Stimulated activated CD4-positive, alpha-beta T cell treated with anti-CD3 and anti-CD28 coated beads, Interleukin-4, amount 100 ng/mL, for 24 hours (primary cell): ENCODE measurements at regions not wholly inside any gene's neighbourhood (a gene's known extent, or its start where the extent isn't known, plus 50 kb on each side); places are given as distances from the start of the nearest gene placed in this dataset.

Experiments used
- DNase-seq: peaks from one replicate; pipeline ENCODE4 v3.0.0-alpha.2; 2020

DNA sequence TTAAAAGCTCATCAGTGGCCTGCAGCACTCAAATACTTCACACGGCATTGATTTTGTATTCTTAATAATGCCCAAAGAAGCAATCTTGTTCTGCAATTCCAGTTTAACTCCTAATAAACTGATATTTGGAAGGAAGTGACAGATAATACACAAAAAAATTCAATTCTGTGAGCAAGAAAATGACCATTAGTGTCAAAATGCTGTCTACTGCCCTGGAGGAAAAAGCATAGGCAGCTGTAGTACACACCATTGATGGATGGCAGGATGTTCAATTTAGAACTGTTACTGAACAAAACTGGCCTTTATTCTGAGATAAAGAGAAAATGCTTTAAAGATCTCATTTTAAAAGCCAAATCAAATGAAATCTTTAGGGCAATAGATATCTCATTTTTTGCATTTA lies 251.3 kb upstream of the FMN2 start:
- no peak for DNase-seq

DNA sequence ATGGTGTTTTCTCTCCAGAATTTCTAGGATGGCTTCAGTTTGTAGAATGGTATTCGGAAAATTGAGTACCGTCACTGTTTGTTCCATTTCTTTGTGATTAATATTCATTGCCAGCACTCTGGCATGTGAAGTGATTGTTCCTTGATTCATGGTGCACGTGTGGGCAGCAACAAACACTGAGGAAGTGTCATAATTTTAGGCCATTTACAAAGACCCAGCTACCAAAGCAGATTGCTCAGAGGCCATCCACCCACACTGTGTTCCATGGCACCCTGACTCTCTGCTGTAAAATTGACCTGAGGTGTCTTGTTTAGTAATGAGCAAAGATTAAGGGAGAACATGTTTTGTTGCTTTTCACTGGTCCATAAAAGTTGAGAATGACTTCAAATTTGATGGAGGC lies 250.9 kb upstream of the FMN2 start:
- DNase-seq, result no peak

DNA sequence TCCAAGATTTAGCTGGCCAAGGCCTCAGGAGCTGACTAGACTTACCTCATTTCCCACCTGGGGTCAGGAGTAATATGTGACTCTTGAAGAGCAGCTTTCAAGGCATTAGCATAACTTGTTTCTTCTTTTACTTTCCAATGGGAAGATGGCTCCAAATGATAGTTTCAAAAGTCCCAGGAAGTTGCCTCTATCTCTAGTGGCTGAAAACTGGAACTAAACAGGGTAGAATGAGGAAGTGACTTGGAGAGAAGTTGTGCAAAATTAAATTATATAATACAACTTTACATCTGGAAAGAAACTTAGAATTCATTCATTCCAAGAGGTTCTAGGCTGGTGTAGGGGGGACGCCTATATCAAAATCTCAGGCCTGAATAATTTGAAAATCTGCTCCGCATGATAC lies 250.1 kb upstream of the FMN2 start:
- no peak for DNase-seq

DNA sequence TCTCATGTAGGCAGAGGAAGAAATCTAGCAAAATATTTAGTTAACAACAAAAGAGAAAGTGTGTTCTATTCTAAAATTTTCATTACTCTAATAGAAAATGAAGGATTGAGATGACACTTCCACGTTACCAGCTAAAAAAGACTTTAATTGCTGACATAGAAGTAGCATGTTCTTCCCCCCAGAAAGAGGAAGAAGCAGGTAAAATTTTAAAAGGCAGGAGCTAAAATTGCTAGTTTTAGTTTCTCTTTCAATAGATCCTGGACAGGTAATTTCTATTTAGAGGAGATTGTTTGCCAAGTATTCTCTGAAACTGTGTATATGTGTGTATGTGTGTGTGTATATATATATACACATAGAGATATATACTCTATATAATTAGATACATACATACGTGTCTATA lies 248.1 kb upstream of the FMN2 start:
- DNase-seq, result no peak

DNA sequence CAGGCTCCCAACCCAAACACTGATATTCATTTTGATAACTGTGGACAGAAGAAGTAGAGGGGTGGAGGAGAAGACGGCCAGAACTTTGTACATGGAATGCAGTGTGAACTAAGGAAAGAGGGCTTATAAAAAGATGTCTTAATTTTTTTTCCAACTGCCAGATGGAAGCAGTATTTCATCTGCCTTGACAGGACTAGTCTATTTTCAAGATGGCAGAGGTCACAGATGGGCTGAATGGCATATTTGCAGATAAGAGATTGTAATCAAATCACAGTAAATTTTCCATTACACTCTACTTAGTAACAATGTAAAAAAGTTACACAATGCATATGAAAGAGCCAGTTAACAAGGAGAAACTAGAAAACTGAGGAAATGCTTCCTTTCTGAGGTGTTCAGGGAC lies 246.8 kb upstream of the FMN2 start:
- no peak for DNase-seq

DNA sequence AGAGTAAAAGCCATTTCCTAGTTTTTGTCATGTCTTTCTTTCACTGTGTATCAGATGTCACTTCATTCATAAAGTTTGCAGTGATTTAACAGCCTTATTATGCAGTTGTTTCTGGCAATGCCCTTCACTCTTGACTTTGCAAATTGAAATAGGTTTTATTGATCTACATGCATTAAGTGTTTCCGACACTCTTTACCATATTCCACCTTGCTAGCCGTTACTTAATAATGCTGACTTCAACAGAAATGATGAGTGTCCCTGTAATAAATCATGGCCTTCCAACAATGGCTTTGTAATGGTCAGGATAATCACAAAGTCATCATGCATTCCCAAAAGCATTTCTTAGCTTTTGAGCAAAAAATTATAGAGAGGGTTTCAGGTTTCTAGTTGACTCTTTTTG lies 236.8 kb upstream of the FMN2 start:
- no peak for DNase-seq

DNA sequence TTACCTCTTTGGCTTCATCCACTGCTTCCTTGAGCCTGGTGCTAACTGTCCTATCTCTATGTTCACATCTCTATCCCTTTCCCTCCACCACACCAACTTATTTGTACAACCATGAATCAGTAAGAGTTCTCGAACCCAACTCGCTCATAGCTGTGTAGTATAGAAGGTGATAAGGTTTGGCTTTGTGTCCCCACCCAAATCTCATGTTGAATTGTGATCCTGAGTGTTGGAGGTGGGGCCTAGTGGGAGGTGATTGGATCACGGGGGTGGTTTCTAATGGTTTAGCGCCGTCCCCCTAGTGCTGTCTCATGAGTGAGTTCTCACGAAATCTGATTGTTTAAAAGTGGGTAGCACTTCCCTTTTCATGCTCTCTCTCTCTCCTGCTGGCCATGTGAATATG lies 235.6 kb upstream of the FMN2 start:
- DNase-seq, result no peak

DNA sequence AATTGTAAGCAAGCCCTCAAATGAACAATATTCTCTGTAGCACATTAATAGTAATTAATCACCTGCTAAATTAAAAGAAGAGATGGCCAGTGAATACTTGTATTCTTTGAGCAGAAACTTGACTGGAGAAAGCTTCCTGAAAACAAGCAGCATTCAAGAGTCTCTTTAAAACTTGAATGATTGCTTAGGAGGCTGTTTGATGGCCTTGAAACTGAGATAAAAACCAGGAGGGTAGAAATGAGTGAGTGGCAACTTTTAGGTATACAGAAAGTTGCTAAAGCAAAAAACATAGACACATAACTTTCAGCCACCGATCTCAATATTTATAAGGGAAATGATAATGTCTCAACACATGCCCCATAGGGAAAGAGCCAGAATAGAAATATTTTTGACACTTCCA lies 234.8 kb upstream of the FMN2 start:
- DNase-seq, result no peak

DNA sequence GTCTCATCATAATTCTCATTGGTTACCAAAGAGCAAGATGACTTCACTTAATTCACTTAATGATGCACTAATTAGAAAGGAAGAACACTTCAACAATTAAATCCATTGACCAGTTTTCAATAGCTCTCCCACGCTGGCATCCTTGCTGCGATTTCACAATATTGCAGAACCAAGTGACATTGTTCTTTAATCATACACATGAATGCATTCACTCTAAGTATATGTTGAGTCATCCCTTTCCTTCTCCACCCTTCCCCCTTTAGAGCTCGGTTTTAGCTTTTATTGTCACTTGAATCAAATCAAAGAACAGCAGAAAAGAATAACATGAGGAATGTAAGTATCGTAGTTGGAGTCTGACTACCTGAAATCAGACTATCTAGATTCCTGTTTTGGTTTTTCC lies 233.6 kb upstream of the FMN2 start:
- no peak for DNase-seq

DNA sequence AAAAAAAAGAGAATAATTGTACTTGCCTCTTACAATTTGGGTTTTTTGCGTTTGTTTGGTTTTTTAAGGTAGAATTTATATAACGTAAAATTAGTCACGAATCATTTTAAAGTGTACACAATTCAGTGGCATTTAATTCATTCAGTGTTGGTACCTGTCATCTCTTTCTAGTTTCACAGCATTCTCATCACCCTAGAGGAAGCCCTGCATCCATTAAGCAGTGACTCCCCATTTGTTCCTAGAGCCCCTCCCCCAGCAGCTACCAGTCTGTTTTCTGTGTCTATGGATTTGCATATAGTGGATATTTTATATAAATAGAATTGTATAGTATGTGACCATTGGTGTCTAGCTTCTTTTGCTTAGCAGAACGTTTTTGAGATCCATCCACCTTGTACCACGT lies 233.2 kb upstream of the FMN2 start:
- no peak for DNase-seq

DNA sequence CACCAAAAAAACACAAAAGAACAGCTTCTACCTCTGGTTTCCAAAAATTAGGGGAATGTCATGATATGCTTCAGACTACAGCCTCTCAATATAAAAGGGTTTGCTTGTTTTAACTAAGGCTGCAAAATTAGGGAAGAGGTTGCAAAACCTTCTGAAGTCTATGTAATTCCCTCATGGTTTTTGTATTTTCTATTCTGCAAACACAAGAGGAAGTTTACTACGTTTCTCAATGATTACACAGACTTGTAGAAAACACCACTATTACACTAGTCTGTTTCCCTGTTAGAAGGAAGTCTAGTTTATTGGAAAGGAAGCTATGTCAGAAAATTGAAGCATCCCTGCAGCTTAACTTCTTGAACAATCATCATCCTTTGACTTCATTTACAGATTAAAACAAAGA lies 229.7 kb upstream of the FMN2 start:
- no peak for DNase-seq

DNA sequence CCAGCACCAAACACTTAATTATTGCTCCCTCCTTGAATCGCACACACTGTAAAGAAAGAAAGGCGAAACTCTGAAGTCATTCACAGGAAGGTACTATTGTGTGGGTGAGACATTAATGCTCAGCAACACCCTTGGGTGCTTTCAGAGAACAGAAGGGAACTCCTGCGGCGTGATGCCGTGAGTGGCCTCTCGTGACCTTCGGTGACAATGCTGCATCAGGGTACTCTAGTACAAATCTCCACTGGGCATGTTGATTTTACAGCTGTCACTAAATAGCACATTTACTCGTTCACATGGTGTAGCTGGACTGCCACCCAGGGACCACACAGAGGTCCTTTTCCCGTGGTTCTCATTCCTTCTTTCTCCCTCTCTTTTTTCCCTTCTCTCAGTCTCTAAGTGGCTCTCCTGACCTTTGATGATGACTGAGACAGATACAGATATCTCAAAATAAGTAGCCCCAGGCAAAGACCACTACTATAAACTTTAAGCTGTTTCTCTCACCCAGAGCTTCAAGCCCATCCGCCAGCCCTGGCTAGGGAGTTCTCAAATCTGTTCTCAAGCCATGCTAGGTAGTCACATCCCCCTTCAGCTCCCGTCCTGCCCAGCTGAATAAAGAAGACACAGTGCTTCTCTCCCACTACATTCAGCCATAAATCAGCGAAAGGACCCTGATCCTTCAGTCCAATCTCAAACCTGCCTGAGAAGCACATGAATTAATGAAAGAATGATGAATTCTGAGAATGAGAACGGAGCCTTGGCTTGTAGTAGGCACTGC lies 223.4 kb upstream of the FMN2 start:
- no peak for DNase-seq

DNA sequence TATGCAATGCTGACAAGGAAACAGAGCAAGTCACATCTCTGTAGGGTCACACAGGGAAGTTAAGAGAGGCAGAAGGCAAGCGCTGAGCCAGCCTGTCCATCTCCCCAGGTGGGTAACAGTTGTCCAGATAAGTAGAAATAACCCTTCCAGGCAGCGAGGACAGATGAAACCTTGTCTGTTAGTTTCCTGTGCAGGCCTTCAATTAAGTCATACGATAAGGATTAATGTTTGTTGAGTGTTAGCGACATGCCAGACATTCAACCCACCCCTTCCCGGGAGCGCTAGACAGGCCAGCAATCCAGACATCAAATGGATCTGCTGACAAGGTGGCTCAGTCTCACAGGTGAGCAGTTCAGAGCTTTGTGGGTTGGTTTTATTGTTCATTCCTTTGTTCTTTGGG lies 221.5 kb upstream of the FMN2 start:
- DNase-seq, result no peak

DNA sequence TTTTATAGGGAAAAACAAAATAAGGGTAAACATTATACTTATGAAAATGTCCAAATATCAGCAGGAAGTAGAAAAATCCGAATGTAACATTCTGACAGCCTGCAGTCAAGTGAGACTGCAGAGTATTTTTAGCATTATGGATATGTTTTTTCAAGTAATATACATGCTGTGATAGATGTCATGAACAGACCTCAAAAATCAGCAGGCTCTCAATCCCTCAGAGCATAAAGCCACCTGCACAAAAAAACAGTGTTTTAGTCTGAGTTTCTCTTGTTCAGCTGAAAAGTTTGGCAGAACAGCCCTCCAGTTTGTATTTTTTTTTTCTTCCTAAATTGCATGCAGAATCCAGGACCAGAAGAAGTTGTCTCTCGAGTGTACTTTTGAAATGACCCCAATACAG lies 219.1 kb upstream of the FMN2 start:
- DNase-seq, result no peak

DNA sequence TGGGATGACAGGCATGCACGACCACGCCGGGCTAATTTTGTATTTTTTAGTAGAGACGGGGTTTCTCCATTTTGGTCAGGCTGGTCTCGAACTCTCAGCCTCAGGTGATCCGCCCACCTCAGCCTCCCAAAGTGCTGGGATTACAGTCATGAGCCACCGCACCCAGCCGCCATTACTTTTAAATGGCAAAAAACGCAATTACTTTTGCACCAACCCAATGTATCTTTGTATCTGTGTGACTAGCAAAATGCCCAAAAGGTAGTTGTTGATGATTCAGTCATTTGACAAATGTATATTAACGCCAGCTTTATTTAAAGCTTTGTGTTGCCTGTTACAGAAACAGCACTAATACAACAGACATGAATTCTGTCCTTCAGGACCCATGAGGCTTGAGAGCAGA lies 216.9 kb upstream of the FMN2 start:
- DNase-seq, result no peak

DNA sequence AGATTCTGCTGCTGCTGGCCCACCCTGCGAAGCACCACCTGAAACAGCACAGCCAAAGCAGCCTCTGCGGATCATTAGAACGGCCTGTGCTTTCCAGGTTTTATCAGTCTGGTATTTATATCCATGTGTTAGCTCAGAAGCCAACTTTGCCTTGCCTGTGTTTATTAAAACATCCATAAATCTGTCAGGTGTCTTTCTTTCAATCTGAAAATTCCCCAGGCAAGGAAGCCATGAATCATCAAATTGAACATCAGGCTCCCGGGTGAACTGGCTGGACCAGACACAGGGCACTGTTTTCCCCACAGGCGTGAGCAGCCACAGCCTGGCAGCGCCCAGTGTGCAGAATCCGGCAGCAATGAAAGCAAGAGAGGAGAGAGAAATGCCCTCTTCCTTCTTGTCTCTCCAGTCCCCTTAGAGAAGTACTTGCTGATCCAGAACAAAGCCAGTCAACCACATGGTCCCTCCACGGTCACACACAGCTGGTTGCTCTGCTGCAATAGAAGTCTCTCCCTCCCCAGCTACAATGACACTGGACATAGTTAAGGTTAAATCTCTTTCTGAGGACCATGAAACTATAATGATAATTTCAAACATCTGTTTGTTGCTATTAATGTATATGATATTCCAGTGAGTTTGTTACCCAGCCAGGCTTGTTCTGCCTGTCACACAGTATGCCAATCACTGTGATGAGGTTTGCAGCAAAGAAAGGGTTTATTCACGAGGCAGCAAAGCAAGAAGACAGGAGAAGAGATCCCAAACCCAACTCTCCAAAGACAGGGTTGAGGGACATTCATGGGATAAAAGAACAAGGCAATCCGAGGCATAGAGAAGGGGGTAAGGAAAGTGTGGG lies 212.1 kb upstream of the FMN2 start:
- no peak for DNase-seq

DNA sequence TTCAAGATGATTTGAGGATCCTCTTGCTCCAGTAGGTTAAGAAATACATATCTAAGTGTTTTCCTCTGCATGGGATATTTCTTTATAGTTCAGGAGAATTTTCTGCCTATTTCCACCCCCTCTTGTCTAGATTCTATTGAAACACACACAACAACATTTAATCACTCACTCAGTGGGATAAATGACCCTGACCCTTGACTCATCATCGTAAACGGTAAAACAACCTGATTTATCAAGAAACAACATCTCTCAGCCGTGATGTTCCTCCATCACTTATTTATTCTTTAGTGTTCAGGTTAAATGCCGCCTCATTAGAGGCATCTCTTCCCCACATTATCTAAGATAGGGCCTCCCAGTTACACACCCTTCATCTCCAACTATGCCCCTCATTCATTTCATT lies 208.7 kb upstream of the FMN2 start:
- no peak for DNase-seq

DNA sequence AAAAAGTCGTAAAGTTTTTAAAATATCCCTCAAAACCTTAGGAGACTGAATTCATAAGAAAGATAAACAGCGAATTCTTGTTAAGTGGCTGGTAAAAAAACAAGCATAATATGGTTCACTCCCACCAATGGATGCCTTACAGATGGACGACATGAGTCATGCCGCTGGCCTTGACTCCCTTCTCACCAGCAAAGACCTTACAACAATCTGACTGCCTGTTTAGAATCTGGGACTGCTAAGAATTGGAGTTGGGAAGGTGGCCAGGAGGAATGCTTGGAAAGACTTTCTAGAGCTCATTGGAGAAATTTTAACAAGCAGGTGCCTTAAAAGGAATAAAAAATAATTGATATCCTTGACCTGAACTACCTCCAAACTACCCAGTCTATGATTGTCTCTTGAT lies 206.9 kb upstream of the FMN2 start:
- DNase-seq, result no peak

DNA sequence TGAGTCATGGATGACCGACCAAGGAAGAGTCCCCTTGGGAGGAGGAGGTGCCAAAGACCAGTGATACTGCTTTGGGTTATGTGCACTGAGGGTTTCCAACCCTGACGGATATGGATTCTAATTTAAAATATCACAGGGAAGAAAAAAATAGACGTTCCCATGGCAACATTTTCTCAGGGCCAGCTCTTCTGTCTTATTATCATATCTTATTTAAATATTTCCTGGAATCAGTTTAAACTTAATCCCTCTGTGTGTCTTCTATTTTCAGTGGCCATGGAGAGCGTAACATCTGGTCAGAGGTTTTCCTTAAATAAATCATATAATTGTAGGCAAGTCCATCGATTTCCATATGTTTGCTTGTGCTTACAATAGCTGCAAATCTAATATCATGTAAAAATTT lies 205.4 kb upstream of the FMN2 start:
- no peak for DNase-seq

DNA sequence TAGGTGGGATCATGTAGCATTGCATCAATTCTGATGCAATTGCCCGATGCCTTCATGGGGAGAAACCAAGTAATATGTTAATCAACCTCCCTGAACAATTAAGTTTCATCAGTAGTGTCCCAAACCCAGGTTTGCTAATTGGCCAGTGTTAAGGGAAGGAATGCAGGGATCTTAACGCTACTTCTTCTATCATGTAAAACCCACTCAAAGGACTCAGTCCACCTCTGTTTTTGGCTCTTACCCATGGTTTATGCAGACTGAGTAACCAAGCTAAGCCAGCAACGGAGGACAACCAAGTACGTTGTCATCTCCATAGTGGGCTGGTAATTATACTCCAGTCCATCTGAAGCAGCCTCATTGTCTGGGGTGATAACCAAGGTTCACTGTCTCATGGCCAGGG lies 203.0 kb upstream of the FMN2 start:
- no peak for DNase-seq

DNA sequence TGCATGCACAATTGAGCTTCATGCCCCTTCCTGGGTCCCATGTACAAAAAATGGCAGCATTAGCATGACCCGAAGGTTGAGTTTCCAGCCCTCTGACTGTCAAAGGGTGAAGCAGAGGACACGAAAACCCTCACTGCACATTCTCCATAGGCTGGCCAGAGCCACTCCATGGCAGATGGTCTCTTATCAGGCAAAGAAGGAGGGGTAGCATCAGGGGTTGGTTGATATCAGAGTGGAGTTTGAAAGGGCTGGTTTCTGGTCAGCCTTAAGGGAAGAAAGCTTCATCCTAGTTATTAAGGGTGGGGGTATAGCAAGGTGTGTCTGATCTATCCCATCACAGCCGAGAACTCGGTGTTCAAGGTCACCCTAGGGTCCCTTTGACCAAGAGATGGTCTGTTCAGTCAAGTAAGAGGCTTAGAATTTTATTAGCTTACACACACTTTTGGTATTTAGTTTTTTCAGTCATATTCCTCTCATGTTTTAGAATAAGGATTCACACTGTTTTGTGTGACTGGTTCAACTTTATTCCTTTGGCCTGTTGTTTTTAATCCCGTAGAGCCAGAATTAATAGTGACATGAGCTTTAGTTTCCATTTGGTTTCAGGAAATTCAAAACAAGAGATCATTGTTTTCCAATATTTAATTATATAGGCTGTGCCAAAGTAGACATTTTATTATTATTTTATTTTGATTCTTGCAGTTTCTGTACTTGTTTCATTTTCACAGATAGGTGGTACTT lies 199.9 kb upstream of the FMN2 start:
- no peak for DNase-seq

DNA sequence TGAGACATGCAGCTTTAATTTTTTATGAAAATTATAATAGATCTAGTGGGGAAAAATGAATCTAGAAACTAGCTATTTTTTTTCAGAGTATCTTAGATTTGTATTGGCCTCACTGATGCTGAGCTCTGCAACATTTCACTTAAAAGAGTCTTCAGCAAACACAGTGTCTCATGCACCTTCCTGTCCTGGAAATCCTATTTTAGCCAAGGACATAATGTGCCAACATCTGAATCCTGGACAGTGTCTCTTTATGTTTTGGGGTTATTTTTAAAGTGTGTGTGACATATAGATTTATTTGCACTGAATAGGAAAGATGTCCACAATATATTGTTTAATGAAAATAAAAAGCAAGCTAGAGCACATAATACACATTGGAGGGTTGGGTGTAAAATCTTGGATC lies 199.1 kb upstream of the FMN2 start:
- no peak for DNase-seq

DNA sequence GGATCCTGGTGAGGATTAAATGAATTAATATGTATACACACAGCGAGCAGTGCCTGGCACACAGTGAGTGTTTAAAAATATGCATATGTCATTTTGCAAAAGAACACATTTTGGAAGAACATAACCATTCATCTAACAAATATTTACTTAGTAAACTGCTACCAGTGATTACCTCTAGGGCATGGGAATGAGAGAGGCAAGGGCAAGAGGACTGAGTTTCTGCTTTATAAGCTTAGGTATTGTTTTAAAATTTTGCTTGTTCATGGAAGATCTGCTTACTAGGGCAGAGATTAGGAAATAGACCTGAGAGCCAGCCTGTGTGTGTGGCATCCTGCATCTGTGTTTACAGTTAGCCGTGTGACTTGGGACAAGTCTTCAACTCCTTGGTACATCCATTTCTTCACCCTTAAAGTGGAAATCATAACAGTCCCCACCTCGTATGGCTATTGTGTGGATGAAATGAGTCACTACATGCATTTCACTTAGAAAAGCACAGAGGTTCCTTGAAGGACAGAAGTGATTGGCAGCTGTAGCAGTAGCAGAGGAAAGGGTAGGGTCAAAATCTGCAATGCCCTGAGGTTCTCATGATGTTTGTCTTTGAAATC lies 198.5 kb upstream of the FMN2 start:
- no peak for DNase-seq

DNA sequence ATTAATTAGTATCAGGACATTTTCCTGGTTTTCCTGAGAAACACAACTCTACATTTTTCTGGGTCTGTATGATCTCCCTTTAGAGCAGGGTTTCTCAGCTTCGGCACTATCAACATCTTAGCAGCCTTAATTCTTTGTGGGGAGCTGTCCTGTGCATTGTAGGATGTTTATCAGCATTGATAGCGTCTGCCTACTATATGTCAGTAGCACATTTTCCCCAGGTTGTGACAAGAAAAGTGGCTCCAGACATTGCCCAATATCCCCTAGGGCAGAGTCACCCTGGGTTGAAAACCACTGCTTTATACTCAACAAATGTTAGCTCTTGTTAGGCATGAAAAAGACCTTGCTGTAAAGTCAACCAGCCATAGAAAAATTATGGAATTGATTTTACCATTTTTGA lies 195.1 kb upstream of the FMN2 start:
- DNase-seq, result no peak
